ENCODE measurements at regions not wholly inside any gene's neighbourhood (a gene's known extent, or its start where the extent isn't known, plus 50 kb on each side); places are given as distances from the start of the nearest gene placed in this dataset.

GRCh38 chr3:164113371-164114332 is 964.6 kb downstream of the SI start:
- TF ChIP-seq MXI1 (IDR thresholded peaks at IDR 0.05; ENCODE audit: low read depth, low read length) = no peak
- TF ChIP-seq RFX5 (IDR thresholded peaks at IDR 0.05; ENCODE audit: low read length) = no peak
- TF ChIP-seq USF2 (IDR thresholded peaks at IDR 0.05; ENCODE audit: borderline replicate concordance, low read depth, low read length) = no peak
- TF ChIP-seq POLR2AphosphoS5 (IDR thresholded peaks at IDR 0.05; ENCODE audit: low read depth, low read length) = no peak
- TF ChIP-seq, protein P1, sequence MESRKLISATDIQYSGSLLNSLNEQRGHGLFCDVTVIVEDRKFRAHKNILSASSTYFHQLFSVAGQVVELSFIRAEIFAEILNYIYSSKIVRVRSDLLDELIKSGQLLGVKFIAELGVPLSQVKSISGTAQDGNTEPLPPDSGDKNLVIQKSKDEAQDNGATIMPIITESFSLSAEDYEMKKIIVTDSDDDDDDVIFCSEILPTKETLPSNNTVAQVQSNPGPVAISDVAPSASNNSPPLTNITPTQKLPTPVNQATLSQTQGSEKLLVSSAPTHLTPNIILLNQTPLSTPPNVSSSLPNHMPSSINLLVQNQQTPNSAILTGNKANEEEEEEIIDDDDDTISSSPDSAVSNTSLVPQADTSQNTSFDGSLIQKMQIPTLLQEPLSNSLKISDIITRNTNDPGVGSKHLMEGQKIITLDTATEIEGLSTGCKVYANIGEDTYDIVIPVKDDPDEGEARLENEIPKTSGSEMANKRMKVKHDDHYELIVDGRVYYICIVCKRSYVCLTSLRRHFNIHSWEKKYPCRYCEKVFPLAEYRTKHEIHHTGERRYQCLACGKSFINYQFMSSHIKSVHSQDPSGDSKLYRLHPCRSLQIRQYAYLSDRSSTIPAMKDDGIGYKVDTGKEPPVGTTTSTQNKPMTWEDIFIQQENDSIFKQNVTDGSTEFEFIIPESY (IDR thresholded peaks at IDR 0.05; ENCODE audit: borderline replicate concordance, low read depth) = no peak
- TF ChIP-seq, protein P2, sequence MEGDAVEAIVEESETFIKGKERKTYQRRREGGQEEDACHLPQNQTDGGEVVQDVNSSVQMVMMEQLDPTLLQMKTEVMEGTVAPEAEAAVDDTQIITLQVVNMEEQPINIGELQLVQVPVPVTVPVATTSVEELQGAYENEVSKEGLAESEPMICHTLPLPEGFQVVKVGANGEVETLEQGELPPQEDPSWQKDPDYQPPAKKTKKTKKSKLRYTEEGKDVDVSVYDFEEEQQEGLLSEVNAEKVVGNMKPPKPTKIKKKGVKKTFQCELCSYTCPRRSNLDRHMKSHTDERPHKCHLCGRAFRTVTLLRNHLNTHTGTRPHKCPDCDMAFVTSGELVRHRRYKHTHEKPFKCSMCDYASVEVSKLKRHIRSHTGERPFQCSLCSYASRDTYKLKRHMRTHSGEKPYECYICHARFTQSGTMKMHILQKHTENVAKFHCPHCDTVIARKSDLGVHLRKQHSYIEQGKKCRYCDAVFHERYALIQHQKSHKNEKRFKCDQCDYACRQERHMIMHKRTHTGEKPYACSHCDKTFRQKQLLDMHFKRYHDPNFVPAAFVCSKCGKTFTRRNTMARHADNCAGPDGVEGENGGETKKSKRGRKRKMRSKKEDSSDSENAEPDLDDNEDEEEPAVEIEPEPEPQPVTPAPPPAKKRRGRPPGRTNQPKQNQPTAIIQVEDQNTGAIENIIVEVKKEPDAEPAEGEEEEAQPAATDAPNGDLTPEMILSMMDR (IDR thresholded peaks at IDR 0.05) = no peak
- no peak for TF ChIP-seq TAF1 (IDR thresholded peaks at IDR 0.05; ENCODE audit: borderline replicate concordance, low read depth, low read length)
- no peak for TF ChIP-seq MEF2A (IDR thresholded peaks at IDR 0.05; ENCODE audit: borderline replicate concordance, low read depth)
- no peak for TF ChIP-seq TEAD4 (IDR thresholded peaks at IDR 0.05; ENCODE audit: borderline replicate concordance, insufficient read depth)
- TF ChIP-seq RCOR1 (IDR thresholded peaks at IDR 0.05; ENCODE audit: low read length) = no peak

All from SK-N-SH (cell line).